HFFc6 (cell line): ENCODE measurements at regions not wholly inside any gene's neighbourhood (a gene's known extent, or its start where the extent isn't known, plus 50 kb on each side); places are given as distances from the start of the nearest gene placed in this dataset.
A peak's percentile ranks its signal among the peaks of the same experiment; 100 is the strongest.

ENCODE experiments used
- DNase-seq: peaks from one replicate; pipeline ENCODE4 v3.0.0-alpha.2; 2018
- H3K27ac Mint-ChIP-seq: 2 replicates; pipeline ENCODE4 v1.8.0; 2020; ENCODE audit warnings: mild to moderate bottlenecking, mixed read lengths
- H3K27me3 Mint-ChIP-seq: 2 replicates; pipeline ENCODE4 v1.8.0; 2021; ENCODE audit warnings: mild to moderate bottlenecking, moderate library complexity, mixed read lengths; ENCODE audit not compliant: insufficient read depth
- H3K36me3 Mint-ChIP-seq: 2 replicates; pipeline ENCODE4 v1.8.0; 2021; ENCODE audit warnings: low read depth, mixed read lengths
- H3K4me1 Mint-ChIP-seq: 2 replicates; pipeline ENCODE4 v1.8.0; 2020; ENCODE audit warnings: low read depth, mixed read lengths
- H3K4me3 Mint-ChIP-seq: 2 replicates; pipeline ENCODE4 v1.8.0; 2020; ENCODE audit warnings: mild to moderate bottlenecking, moderate library complexity, mixed read lengths
- H3K9me3 Mint-ChIP-seq: 2 replicates; pipeline ENCODE4 v1.8.0; 2020; ENCODE audit warnings: mild to moderate bottlenecking, mixed read lengths
- CTCF ChIP-seq: fragments of 200-600 bp; sonication (generic); IDR thresholded peaks from 2 replicates; pipeline ENCODE4 v1.5.0; 2021; ENCODE audit warnings: antibody characterized with exemption, mild to moderate bottlenecking

- TF ChIP-seq CTCF, result no peak
- Mint-ChIP-seq H3K27ac (no peak overlapping the region), H3K27me3 (peaks cover 9% of the 10 kb centered on the region), H3K36me3 (no peaks in the 10 kb centered on the region), H3K4me3 (no peak overlapping the region), H3K4me1 (peaks cover 38% of the 10 kb centered on the region), H3K9me3 (no peaks in the 10 kb centered on the region)
- no peak for DNase-seq
These were observed 74.7 kb upstream of the DLG1 start for GRCh38 chr3:197373096-197373495.

- Mint-ChIP-seq H3K4me1 (peaks cover 45% of the 10 kb centered on the region), H3K9me3 (no peaks in the 10 kb centered on the region), H3K27ac (peak overlapping the region; percentile 37), H3K4me3 (peak overlapping the region; percentile 37), H3K27me3 (peaks cover 10% of the 10 kb centered on the region), H3K36me3 (no peaks in the 10 kb centered on the region)
- DNase-seq, result peak; percentile 87
- TF ChIP-seq CTCF, result no peak
These were observed 73.7 kb upstream of the DLG1 start for GRCh38 chr3:197372047-197372661.

GRCh38 chr3:197371591-197372046 lies 73.2 kb upstream of the DLG1 start:
- Mint-ChIP-seq H3K27ac (peak overlapping the region; percentile 37), H3K4me1 (peaks cover 50% of the 10 kb centered on the region), H3K27me3 (peaks cover 10% of the 10 kb centered on the region), H3K36me3 (no peaks in the 10 kb centered on the region), H3K4me3 (peak overlapping the region; percentile 37), H3K9me3 (no peaks in the 10 kb centered on the region)
- no peak for DNase-seq
- no peak for TF ChIP-seq CTCF

GRCh38 chr3:197369545-197369944 lies 71.1 kb upstream of the DLG1 start:
- DNase-seq, result no peak
- H3K9me3 Mint-ChIP-seq, result no peaks in the 10 kb centered on the region
- H3K27ac Mint-ChIP-seq, result no peak overlapping the region
- H3K27me3 Mint-ChIP-seq, result peaks cover 6% of the 10 kb centered on the region
- H3K4me3 Mint-ChIP-seq, result no peak overlapping the region
- TF ChIP-seq CTCF, result no peak
- H3K36me3 Mint-ChIP-seq, result no peaks in the 10 kb centered on the region
- peaks cover 69% of the 10 kb centered on the region for H3K4me1 Mint-ChIP-seq

- no peak for DNase-seq
- Mint-ChIP-seq H3K27ac (no peak overlapping the region), H3K27me3 (peaks cover 6% of the 10 kb centered on the region), H3K4me3 (no peak overlapping the region), H3K9me3 (no peaks in the 10 kb centered on the region), H3K4me1 (peaks cover 76% of the 10 kb centered on the region), H3K36me3 (no peaks in the 10 kb centered on the region)
- TF ChIP-seq CTCF, result no peak
These were observed 70.4 kb upstream of the DLG1 start for GRCh38 chr3:197368821-197369220.
